ENCODE measurements at regions not wholly inside any gene's neighbourhood (a gene's known extent, or its start where the extent isn't known, plus 50 kb on each side); places are given as distances from the start of the nearest gene placed in this dataset.

GRCh38 chr3:160622263-160623045 lies 54.5 kb upstream of the ARL14 start:
- Histone ChIP-seq H3K4me3 (no peak overlapping the region), H3K36me3 (no peaks in the 10 kb centered on the region), H3K4me1 (peaks cover 0 to 16% (median 0%) of the 10 kb centered on the region in 4 donors), H3K9me3 (no peaks in the 10 kb centered on the region), H3K27me3 (no peaks in the 10 kb centered on the region), H3K27ac (no peak overlapping the region)
- intact Hi-C loops (cut with DNase I; ENCODE audit: low total_unique reads) = no loop called here
- DNase-seq = no peak
- TF ChIP-seq CTCF (IDR thresholded peaks at IDR 0.05) (no peak), POLR2A (IDR thresholded peaks at IDR 0.05) (no peak), POLR2AphosphoS5 (IDR thresholded peaks at IDR 0.05) (no peak), EP300 (IDR thresholded peaks at IDR 0.05) (no peak)
- 26 to 60% (median 53%) methylated on average over 2 of the region's 2 CpGs for WGBS, 5 donors

GRCh38 chr3:160618878-160619277 lies 53.5 kb upstream of the KPNA4 start:
- Histone ChIP-seq H3K27me3 (no peaks in the 10 kb centered on the region), H3K4me3 (no peak overlapping the region), H3K9me3 (no peaks in the 10 kb centered on the region), H3K36me3 (no peaks in the 10 kb centered on the region), H3K4me1 (peaks cover 0 to 23% (median 7%) of the 10 kb centered on the region in 4 donors), H3K27ac (peak overlapping the region in 1 of 5 donors; percentile 2)
- intact Hi-C loops (cut with DNase I; ENCODE audit: low total_unique reads) = no loop called here
- TF ChIP-seq EP300 (IDR thresholded peaks at IDR 0.05) (no peak), CTCF (IDR thresholded peaks at IDR 0.05) (no peak), POLR2AphosphoS5 (IDR thresholded peaks at IDR 0.05) (no peak), POLR2A (IDR thresholded peaks at IDR 0.05) (no peak)
- WGBS, 5 donors = 21 to 47% (median 29%) methylated on average over 3 of the region's 3 CpGs
- DNase-seq = no peak

- intact Hi-C loops (cut with DNase I; ENCODE audit: low total_unique reads) = no loop called here
- H3K36me3 ChIP-seq = no peaks in the 10 kb centered on the region
- WGBS, 5 donors = 21 to 52% (median 27%) methylated on average over 4 of the region's 4 CpGs
- no peaks in the 10 kb centered on the region for H3K27me3 ChIP-seq
- H3K9me3 ChIP-seq = no peaks in the 10 kb centered on the region
- TF ChIP-seq POLR2A (IDR thresholded peaks at IDR 0.05) (no peak), POLR2AphosphoS5 (IDR thresholded peaks at IDR 0.05) (no peak), EP300 (IDR thresholded peaks at IDR 0.05) (no peak), CTCF (IDR thresholded peaks at IDR 0.05) (no peak)
- peak overlapping the region in 2 of 5 donors; percentile 2 to 21 for H3K27ac ChIP-seq
- H3K4me3 ChIP-seq = no peak overlapping the region
- peaks cover 0 to 23% (median 7%) of the 10 kb centered on the region in 4 donors for H3K4me1 ChIP-seq
- peak; percentile 57 to 75 for DNase-seq
Measured at GRCh38 chr3:160618363-160618762, 53.0 kb upstream of the KPNA4 start.

- no peak overlapping the region for H3K27ac ChIP-seq
- no peak overlapping the region for H3K4me3 ChIP-seq
- H3K36me3 ChIP-seq = no peaks in the 10 kb centered on the region
- 29 to 72% (median 55%) methylated on average over 2 of the region's 2 CpGs for WGBS, 5 donors
- DNase-seq = no peak
- H3K4me1 ChIP-seq = peaks cover 0 to 23% (median 7%) of the 10 kb centered on the region in 4 donors
- intact Hi-C loops (cut with DNase I; ENCODE audit: low total_unique reads) = no loop called here
- H3K27me3 ChIP-seq = no peaks in the 10 kb centered on the region
- TF ChIP-seq CTCF (IDR thresholded peaks at IDR 0.05) (no peak), POLR2A (IDR thresholded peaks at IDR 0.05) (no peak), EP300 (IDR thresholded peaks at IDR 0.05) (no peak), POLR2AphosphoS5 (IDR thresholded peaks at IDR 0.05) (no peak)
- no peaks in the 10 kb centered on the region for H3K9me3 ChIP-seq
Measured at GRCh38 chr3:160617636-160618035, 52.3 kb upstream of the KPNA4 start.

Measured in stomach (tissue), 8 donors.